Endothelial cell of umbilical vein (primary cell): ENCODE measurements at regions not wholly inside any gene's neighbourhood (a gene's known extent, or its start where the extent isn't known, plus 50 kb on each side); places are given as distances from the start of the nearest gene placed in this dataset.

Experiments
- CTCF ChIP-seq, 2 donors: IDR thresholded peaks; 1 replicate in 1 of 2; 2 replicates in 1 of 2; pipeline ENCODE4 v1.5.1; 2011; ENCODE audit warnings: low read length in 2 of 2, mild to moderate bottlenecking in 2 of 2, moderate library complexity in 2 of 2, control low read depth in 1 of 2, inconsistent platforms in 1 of 2, low read depth in 1 of 2; ENCODE audit not compliant: insufficient read depth in 1 of 2; ENCODE audit errors: extremely low read depth in 1 of 2
- EZH2 ChIP-seq: IDR thresholded peaks from 2 replicates; pipeline ENCODE4 v1.6.1; 2012; ENCODE audit warnings: borderline replicate concordance, low read depth, mild to moderate bottlenecking, moderate library complexity, low read length, inconsistent platforms; ENCODE audit not compliant: severe bottlenecking
- FOS ChIP-seq: IDR thresholded peaks from 2 replicates; pipeline ENCODE4 v1.6.1; 2011; ENCODE audit warnings: mild to moderate bottlenecking, low read length, moderate library complexity, borderline replicate concordance; ENCODE audit not compliant: insufficient read depth
- MAX ChIP-seq: IDR thresholded peaks from 2 replicates; pipeline ENCODE4 v1.6.1; 2011; ENCODE audit not compliant: insufficient read depth, insufficient read length
- MYC ChIP-seq: IDR thresholded peaks from one replicate; pipeline ENCODE4 v1.6.1; 2011; ENCODE audit warnings: mild to moderate bottlenecking, low read depth, low read length
- POLR2A ChIP-seq: IDR thresholded peaks from 2 replicates; pipeline ENCODE4 v1.6.1; 2012; ENCODE audit warnings: low read depth, mild to moderate bottlenecking, control low read depth, low read length
- POLR2AphosphoS5 ChIP-seq: IDR thresholded peaks from 2 replicates; pipeline ENCODE4 v1.6.1; 2012; ENCODE audit warnings: low read depth, mild to moderate bottlenecking, control low read depth, low read length, moderate library complexity; ENCODE audit not compliant: insufficient read depth

DNA sequence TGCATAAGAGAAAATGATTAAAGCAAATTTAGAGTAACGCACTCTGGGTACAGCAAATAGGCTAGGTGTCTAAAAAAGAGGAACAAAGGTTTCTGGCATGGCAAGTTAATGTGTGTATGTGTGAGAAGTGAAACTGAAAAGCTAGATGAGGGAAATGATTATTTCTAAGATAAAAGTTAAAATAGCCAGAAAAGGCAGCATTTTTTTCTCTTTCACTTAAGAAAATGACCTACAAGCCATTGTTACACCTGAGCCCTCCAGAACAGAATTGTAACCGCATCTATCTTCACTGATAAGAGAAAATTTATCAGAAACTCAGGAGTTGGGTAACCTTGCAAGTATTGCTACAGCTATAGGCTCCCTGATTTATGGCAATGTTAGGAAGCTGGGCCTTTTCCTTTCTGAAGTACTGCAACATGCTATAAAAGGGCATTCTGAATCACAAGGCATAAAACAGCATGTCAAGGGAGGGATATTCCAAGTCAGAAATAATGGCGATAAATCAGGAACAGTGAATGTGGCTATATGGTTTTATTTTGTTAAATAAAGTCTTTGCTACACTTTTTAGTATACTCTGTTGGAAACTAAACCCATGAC lies 395.3 kb downstream of the TBC1D32 start:
- TF ChIP-seq POLR2AphosphoS5 (no peak), CTCF (IDR thresholded peaks at IDR 0.05; ENCODE audit: extremely low read depth in 1 of 2, insufficient read depth in 1 of 2, low read depth in 1 of 2, low read length in 2 of 2) (no peak), POLR2A (no peak), MAX (no peak), EZH2 (no peak), FOS (no peak), MYC (no peak)
